ENCODE measurements at regions not wholly inside any gene's neighbourhood (a gene's known extent, or its start where the extent isn't known, plus 50 kb on each side); places are given as distances from the start of the nearest gene placed in this dataset.

DNA sequence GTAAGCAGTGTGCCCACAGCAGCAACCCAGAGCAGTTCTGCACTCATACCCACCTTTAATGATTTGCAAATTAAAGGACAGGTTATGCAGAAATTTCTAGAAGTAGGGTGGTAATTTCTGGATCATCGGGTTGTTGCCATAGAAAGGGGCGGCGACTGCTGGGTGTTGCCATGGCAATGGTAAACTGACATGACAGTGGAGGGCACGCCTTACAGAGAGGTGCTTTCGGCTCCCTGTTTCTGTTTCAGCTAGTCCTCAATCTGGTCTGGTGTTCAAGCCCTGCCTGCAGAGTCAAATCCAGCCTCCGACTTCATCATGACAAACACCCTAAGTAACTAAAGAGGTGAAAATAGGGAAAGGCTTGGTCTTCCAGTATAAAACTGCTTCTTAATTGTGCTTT, 667.7 kb downstream of the SOCS6 start:
- TF ChIP-seq, protein P1, sequence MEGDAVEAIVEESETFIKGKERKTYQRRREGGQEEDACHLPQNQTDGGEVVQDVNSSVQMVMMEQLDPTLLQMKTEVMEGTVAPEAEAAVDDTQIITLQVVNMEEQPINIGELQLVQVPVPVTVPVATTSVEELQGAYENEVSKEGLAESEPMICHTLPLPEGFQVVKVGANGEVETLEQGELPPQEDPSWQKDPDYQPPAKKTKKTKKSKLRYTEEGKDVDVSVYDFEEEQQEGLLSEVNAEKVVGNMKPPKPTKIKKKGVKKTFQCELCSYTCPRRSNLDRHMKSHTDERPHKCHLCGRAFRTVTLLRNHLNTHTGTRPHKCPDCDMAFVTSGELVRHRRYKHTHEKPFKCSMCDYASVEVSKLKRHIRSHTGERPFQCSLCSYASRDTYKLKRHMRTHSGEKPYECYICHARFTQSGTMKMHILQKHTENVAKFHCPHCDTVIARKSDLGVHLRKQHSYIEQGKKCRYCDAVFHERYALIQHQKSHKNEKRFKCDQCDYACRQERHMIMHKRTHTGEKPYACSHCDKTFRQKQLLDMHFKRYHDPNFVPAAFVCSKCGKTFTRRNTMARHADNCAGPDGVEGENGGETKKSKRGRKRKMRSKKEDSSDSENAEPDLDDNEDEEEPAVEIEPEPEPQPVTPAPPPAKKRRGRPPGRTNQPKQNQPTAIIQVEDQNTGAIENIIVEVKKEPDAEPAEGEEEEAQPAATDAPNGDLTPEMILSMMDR (IDR thresholded peaks at IDR 0.05 in 4 of 5, conservative IDR thresholded peaks at IDR 0.05 in 1 of 5): no peak
- no peak for TF ChIP-seq POLR2A (IDR thresholded peaks at IDR 0.05)
